Upper lobe of right lung (tissue), 1 donor: ENCODE measurements at regions not wholly inside any gene's neighbourhood (a gene's known extent, or its start where the extent isn't known, plus 50 kb on each side); places are given as distances from the start of the nearest gene placed in this dataset.

Experiments
- ATAC-seq: fragments of 200-7000 bp; cut with Tn5 transposase; one replicate; pipeline ENCODE4 v1.9.1; 2020; ENCODE audit warnings: mild to moderate bottlenecking, moderate library complexity
- DNase-seq: peaks from one replicate; pipeline ENCODE4 v3.0.0-alpha.2; 2020
- H3K27ac ChIP-seq: fragments of 200-600 bp; one replicate; pipeline ENCODE4 v1.8.0; 2022
- H3K27me3 ChIP-seq: fragments of 200-600 bp; one replicate; pipeline ENCODE4 v1.8.0; 2022; ENCODE audit warnings: mild to moderate bottlenecking
- H3K36me3 ChIP-seq: fragments of 200-600 bp; one replicate; pipeline ENCODE4 v1.8.0; 2022
- H3K4me1 ChIP-seq: fragments of 200-600 bp; one replicate; pipeline ENCODE4 v1.8.0; 2022
- H3K4me3 ChIP-seq: fragments of 200-600 bp; one replicate; pipeline ENCODE4 v1.8.0; 2022; ENCODE audit warnings: mild to moderate bottlenecking
- H3K9me3 ChIP-seq: fragments of 200-600 bp; one replicate; pipeline ENCODE4 v1.8.0; 2022
- CTCF ChIP-seq: fragments of 200-600 bp; IDR thresholded peaks from one replicate; pipeline ENCODE4 v1.8.0; 2022; ENCODE audit warnings: antibody characterized with exemption
- intact Hi-C: fragments of 100-400 bp; cut with DNase I; formaldehyde crosslinking; loops from one replicate; pipeline ENCODE4 v1.11.0; 2022
- donor health status: DM: no; HTN: yes; CAD: no; lungs with severe emphysema.

- DNase-seq, result no peak
- no peak for ATAC-seq
- Histone ChIP-seq H3K27ac (no peak overlapping the region), H3K27me3 (no peaks in the 10 kb centered on the region), H3K4me3 (no peak overlapping the region), H3K4me1 (no peaks in the 10 kb centered on the region), H3K9me3 (no peaks in the 10 kb centered on the region), H3K36me3 (no peaks in the 10 kb centered on the region)
- TF ChIP-seq CTCF, result no peak
- intact Hi-C loops, result no loop called here
Observed at GRCh38 chr3:90054311-90054710, 946.9 kb downstream of the EPHA3 start.

GRCh38 chr3:90055666-90056065, 948.2 kb downstream of the EPHA3 start:
- no peaks in the 10 kb centered on the region for H3K9me3 ChIP-seq
- no peak overlapping the region for H3K27ac ChIP-seq
- H3K36me3 ChIP-seq, result no peaks in the 10 kb centered on the region
- H3K4me1 ChIP-seq, result no peaks in the 10 kb centered on the region
- H3K27me3 ChIP-seq, result no peaks in the 10 kb centered on the region
- ATAC-seq (no peak), DNase-seq (no peak)
- no peak overlapping the region for H3K4me3 ChIP-seq
- intact Hi-C loops, result no loop called here
- no peak for TF ChIP-seq CTCF

GRCh38 chr3:90056281-90057032, 949.0 kb downstream of the EPHA3 start:
- H3K36me3 ChIP-seq, result no peaks in the 10 kb centered on the region
- no peak for TF ChIP-seq CTCF
- H3K4me1 ChIP-seq, result no peaks in the 10 kb centered on the region
- no peaks in the 10 kb centered on the region for H3K27me3 ChIP-seq
- H3K4me3 ChIP-seq, result no peak overlapping the region
- ATAC-seq, result no peak
- DNase-seq, result no peak
- intact Hi-C loops, result no loop called here
- H3K27ac ChIP-seq, result no peak overlapping the region
- H3K9me3 ChIP-seq, result no peaks in the 10 kb centered on the region

- H3K4me1 ChIP-seq, result no peaks in the 10 kb centered on the region
- H3K4me3 ChIP-seq, result no peak overlapping the region
- no peaks in the 10 kb centered on the region for H3K36me3 ChIP-seq
- no peak overlapping the region for H3K27ac ChIP-seq
- DNase-seq, result no peak
- no peak for ATAC-seq
- H3K27me3 ChIP-seq, result no peaks in the 10 kb centered on the region
- intact Hi-C loops, result no loop called here
- no peak for TF ChIP-seq CTCF
- H3K9me3 ChIP-seq, result no peaks in the 10 kb centered on the region
Observed at GRCh38 chr3:90062016-90062415, 954.6 kb downstream of the EPHA3 start.

- H3K27ac ChIP-seq, result no peak overlapping the region
- no peaks in the 10 kb centered on the region for H3K27me3 ChIP-seq
- H3K9me3 ChIP-seq, result no peaks in the 10 kb centered on the region
- no peak for TF ChIP-seq CTCF
- DNase-seq (no peak), ATAC-seq (no peak)
- no peaks in the 10 kb centered on the region for H3K4me1 ChIP-seq
- no peak overlapping the region for H3K4me3 ChIP-seq
- intact Hi-C loops, result no loop called here
- no peaks in the 10 kb centered on the region for H3K36me3 ChIP-seq
Observed at GRCh38 chr3:90062631-90063200, 955.3 kb downstream of the EPHA3 start.
